ENCODE measurements at regions not wholly inside any gene's neighbourhood (a gene's known extent, or its start where the extent isn't known, plus 50 kb on each side); places are given as distances from the start of the nearest gene placed in this dataset.
A peak's percentile ranks its signal among the peaks of the same experiment; 100 is the strongest.

- H3K27ac Mint-ChIP-seq, result no peak overlapping the region
Observed at GRCh38 chr1:234776876-234777855, 167.2 kb upstream of the IRF2BP2 start.

GRCh38 chr1:234776256-234776875 lies 166.4 kb upstream of the IRF2BP2 start:
- peaks cover 22% of the 10 kb centered on the region for H3K4me1 Mint-ChIP-seq (ENCODE audit: low read depth)
- peaks cover 19% of the 10 kb centered on the region for H3K36me3 Mint-ChIP-seq (ENCODE audit: low read depth)

More at GRCh38 chr1:234776876-234777855, 167.2 kb upstream of the IRF2BP2 start:
- H3K4me1 Mint-ChIP-seq (ENCODE audit: low read depth), result peaks cover 15% of the 10 kb centered on the region
- H3K9me3 Mint-ChIP-seq, result peaks cover 4% of the 10 kb centered on the region
- H3K4me3 Mint-ChIP-seq, result no peak overlapping the region
- peaks cover 19% of the 10 kb centered on the region for H3K36me3 Mint-ChIP-seq (ENCODE audit: low read depth)
- no peaks in the 10 kb centered on the region for H3K27me3 Mint-ChIP-seq (ENCODE audit: low read depth)

GRCh38 chr1:234775477-234776246 lies 165.7 kb upstream of the IRF2BP2 start:
- peaks cover 19% of the 10 kb centered on the region for H3K36me3 Mint-ChIP-seq (ENCODE audit: low read depth)
- H3K4me3 Mint-ChIP-seq, result no peak overlapping the region
- H3K4me1 Mint-ChIP-seq (ENCODE audit: low read depth), result peaks cover 29% of the 10 kb centered on the region
- H3K27ac Mint-ChIP-seq, result no peak overlapping the region
- H3K27me3 Mint-ChIP-seq (ENCODE audit: low read depth), result no peaks in the 10 kb centered on the region
- H3K9me3 Mint-ChIP-seq, result peaks cover 4% of the 10 kb centered on the region

More at GRCh38 chr1:234776256-234776875, 166.4 kb upstream of the IRF2BP2 start:
- Mint-ChIP-seq H3K27ac (no peak overlapping the region), H3K27me3 (ENCODE audit: low read depth) (no peaks in the 10 kb centered on the region), H3K4me3 (no peak overlapping the region), H3K9me3 (peaks cover 4% of the 10 kb centered on the region)

- no peak overlapping the region for H3K4me3 Mint-ChIP-seq
- H3K4me1 Mint-ChIP-seq (ENCODE audit: low read depth), result peaks cover 32% of the 10 kb centered on the region
- peaks cover 19% of the 10 kb centered on the region for H3K36me3 Mint-ChIP-seq (ENCODE audit: low read depth)
- peaks cover 4% of the 10 kb centered on the region for H3K9me3 Mint-ChIP-seq
- H3K27ac Mint-ChIP-seq, result peak overlapping the region; percentile 8
- H3K27me3 Mint-ChIP-seq (ENCODE audit: low read depth), result no peaks in the 10 kb centered on the region
Observed at GRCh38 chr1:234774971-234775370, 165.0 kb upstream of the IRF2BP2 start.

GRCh38 chr1:234773936-234774677 lies 164.1 kb upstream of the IRF2BP2 start:
- Mint-ChIP-seq H3K4me3 (no peak overlapping the region), H3K4me1 (ENCODE audit: low read depth) (peaks cover 41% of the 10 kb centered on the region), H3K36me3 (ENCODE audit: low read depth) (peaks cover 19% of the 10 kb centered on the region), H3K9me3 (peaks cover 4% of the 10 kb centered on the region), H3K27me3 (ENCODE audit: low read depth) (no peaks in the 10 kb centered on the region), H3K27ac (peak overlapping the region; percentile 3)

GRCh38 chr1:234772345-234773147 lies 162.6 kb upstream of the IRF2BP2 start:
- peak overlapping the region; percentile 93 for H3K27ac Mint-ChIP-seq
- no peaks in the 10 kb centered on the region for H3K27me3 Mint-ChIP-seq (ENCODE audit: low read depth)
- peaks cover 21% of the 10 kb centered on the region for H3K36me3 Mint-ChIP-seq (ENCODE audit: low read depth)
- peaks cover 4% of the 10 kb centered on the region for H3K9me3 Mint-ChIP-seq
- H3K4me1 Mint-ChIP-seq (ENCODE audit: low read depth), result peaks cover 56% of the 10 kb centered on the region
- H3K4me3 Mint-ChIP-seq, result peak overlapping the region; percentile 70

- Mint-ChIP-seq H3K36me3 (ENCODE audit: low read depth) (peaks cover 21% of the 10 kb centered on the region), H3K27me3 (ENCODE audit: low read depth) (no peaks in the 10 kb centered on the region), H3K4me1 (ENCODE audit: low read depth) (peaks cover 64% of the 10 kb centered on the region), H3K9me3 (peaks cover 4% of the 10 kb centered on the region), H3K4me3 (peak overlapping the region; percentile 70), H3K27ac (peak overlapping the region; percentile 93)
Observed at GRCh38 chr1:234771642-234772344, 161.8 kb upstream of the IRF2BP2 start.

GRCh38 chr1:234770924-234771540 lies 161.1 kb upstream of the IRF2BP2 start:
- peak overlapping the region; percentile 70 for H3K4me3 Mint-ChIP-seq
- peaks cover 66% of the 10 kb centered on the region for H3K4me1 Mint-ChIP-seq (ENCODE audit: low read depth)

GRCh38 chr1:234769986-234770795 lies 160.2 kb upstream of the IRF2BP2 start:
- no peaks in the 10 kb centered on the region for H3K27me3 Mint-ChIP-seq (ENCODE audit: low read depth)
- H3K4me3 Mint-ChIP-seq, result no peak overlapping the region
- peak overlapping the region; percentile 93 for H3K27ac Mint-ChIP-seq
- peaks cover 69% of the 10 kb centered on the region for H3K4me1 Mint-ChIP-seq (ENCODE audit: low read depth)
- peaks cover 4% of the 10 kb centered on the region for H3K9me3 Mint-ChIP-seq
- H3K36me3 Mint-ChIP-seq (ENCODE audit: low read depth), result peaks cover 15% of the 10 kb centered on the region

More at GRCh38 chr1:234770924-234771540, 161.1 kb upstream of the IRF2BP2 start:
- Mint-ChIP-seq H3K36me3 (ENCODE audit: low read depth) (peaks cover 21% of the 10 kb centered on the region), H3K9me3 (peaks cover 4% of the 10 kb centered on the region), H3K27ac (peak overlapping the region; percentile 93), H3K27me3 (ENCODE audit: low read depth) (no peaks in the 10 kb centered on the region)

- H3K4me1 Mint-ChIP-seq (ENCODE audit: low read depth), result peaks cover 64% of the 10 kb centered on the region
- peaks cover 9% of the 10 kb centered on the region for H3K36me3 Mint-ChIP-seq (ENCODE audit: low read depth)
- peak overlapping the region; percentile 88 for H3K27ac Mint-ChIP-seq
- H3K9me3 Mint-ChIP-seq, result peaks cover under 1% of the 10 kb centered on the region
- H3K4me3 Mint-ChIP-seq, result no peak overlapping the region
- no peaks in the 10 kb centered on the region for H3K27me3 Mint-ChIP-seq (ENCODE audit: low read depth)
Observed at GRCh38 chr1:234769284-234769985, 159.5 kb upstream of the IRF2BP2 start.

GRCh38 chr1:234768569-234769283 lies 158.7 kb upstream of the IRF2BP2 start:
- peak overlapping the region; percentile 88 for H3K27ac Mint-ChIP-seq
- H3K4me1 Mint-ChIP-seq (ENCODE audit: low read depth), result peaks cover 70% of the 10 kb centered on the region
- H3K9me3 Mint-ChIP-seq, result no peaks in the 10 kb centered on the region
- no peaks in the 10 kb centered on the region for H3K27me3 Mint-ChIP-seq (ENCODE audit: low read depth)
- H3K4me3 Mint-ChIP-seq, result peak overlapping the region; percentile 72
- H3K36me3 Mint-ChIP-seq (ENCODE audit: low read depth), result peaks cover 7% of the 10 kb centered on the region

All from T-helper 1 cell treated with Interleukin-12 subunit alpha and Interleukin-12 subunit beta and Interleukin-4 antibody, amounts not matched to agents 30 μg/mL and 1 μg/mL, for 36 hours (primary cell).